ENCODE measurements at regions not wholly inside any gene's neighbourhood (a gene's known extent, or its start where the extent isn't known, plus 50 kb on each side); places are given as distances from the start of the nearest gene placed in this dataset.
"Not testable (repeated sequence)": the region's sequence is repeated elsewhere in the genome, so short reads cannot be mapped to it uniquely, and the experiment has no call there.

DNA sequence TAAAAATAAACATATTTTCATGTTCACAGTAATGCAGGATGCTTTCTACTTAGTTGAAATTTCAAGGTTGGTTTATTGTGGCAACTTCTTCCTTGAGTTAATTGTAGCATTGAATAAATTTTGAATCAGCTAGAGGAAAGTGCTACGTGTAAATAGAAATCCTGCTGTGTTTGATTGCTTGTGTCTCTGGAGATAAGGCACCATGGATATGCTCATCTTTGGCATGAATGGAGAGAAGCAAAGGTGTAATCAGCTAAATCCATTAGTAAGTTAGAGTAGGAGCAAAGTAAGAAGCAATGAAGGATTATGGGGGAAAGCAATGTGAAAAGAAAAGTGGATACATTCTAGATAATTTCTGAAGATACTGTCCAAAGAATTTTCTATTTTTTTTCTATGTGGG is 331.1 kb downstream of the PTPRC start:
- DNase-seq (ENCODE audit: low read depth in 2 of 2): no peak

DNA sequence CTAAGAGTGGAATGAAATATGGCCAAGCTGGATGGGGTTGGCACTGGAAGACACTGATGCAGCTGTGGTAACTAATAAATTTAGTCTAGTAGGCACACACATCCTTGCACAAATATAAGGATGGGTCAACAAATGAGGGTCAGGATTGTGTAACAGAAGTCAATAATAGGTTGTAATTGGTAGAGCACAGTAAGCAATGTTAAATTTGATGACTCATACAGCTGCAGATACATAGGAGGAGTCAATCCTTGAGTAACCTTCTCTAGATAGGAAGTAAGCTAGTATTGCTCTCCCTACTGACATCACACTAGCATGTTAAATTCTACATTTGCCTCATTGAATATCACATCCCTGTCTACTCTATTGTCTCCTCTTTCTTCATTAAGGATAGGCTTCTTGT is 332.1 kb downstream of the PTPRC start:
- DNase-seq (ENCODE audit: low read depth in 2 of 2): no peak

DNA sequence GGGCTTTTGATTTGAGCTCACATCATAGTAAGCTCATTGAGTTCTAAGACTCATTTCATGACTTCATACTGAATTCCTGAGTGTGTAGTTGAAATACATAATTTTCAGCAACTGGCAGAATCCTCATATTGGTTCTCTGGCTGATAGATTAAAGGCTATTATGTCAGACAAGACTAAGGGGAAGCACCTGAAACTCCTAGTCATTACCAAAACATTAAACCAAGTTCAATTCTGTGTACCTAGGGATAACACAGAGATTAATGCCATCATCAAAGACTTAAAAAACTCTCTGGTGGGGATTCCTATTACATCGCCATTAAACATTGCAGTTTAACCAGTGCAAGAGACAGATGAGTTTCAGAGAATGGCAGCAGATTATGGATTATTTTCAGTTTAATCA is 339.1 kb downstream of the PTPRC start:
- no peak for DNase-seq (ENCODE audit: low read depth in 2 of 2)

DNA sequence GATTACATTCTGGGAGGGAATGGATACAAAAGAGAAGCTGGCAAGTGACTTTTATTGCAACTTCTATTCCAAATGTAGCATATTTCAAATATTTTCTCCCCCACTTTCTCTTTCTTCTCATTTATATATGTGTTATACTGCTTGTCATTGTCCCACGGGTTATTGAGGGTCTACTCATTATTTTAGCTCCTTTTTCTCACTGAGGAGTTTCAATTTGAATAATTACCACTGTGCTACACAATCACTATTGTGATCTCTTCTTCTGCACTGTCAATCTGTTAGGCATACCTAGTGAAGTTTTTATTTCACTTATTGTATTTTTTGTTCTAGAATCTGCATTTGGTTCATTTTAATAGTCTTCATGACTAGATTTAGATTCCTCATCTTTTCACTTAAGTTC is 339.7 kb downstream of the PTPRC start:
- DNase-seq (ENCODE audit: low read depth in 2 of 2): no peak

DNA sequence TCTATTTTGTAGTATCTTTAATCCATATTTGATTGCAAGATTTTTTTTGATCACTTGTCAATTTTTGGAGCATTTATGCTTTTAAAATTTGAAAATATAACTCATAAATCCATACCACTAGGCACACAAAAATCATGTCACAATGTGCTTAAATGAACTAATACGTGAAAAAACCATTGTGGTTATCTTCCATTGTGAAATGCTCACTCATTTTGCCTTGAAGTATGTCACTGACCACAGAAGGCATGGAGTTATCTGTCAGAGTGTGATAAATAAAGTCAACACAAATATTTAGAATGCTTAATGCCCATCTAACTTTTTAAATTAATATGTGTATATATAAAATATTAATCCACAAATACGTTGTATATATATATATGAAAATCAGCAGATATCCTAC is 347.2 kb downstream of the PTPRC start:
- no peak for DNase-seq (ENCODE audit: low read depth in 2 of 2)

DNA sequence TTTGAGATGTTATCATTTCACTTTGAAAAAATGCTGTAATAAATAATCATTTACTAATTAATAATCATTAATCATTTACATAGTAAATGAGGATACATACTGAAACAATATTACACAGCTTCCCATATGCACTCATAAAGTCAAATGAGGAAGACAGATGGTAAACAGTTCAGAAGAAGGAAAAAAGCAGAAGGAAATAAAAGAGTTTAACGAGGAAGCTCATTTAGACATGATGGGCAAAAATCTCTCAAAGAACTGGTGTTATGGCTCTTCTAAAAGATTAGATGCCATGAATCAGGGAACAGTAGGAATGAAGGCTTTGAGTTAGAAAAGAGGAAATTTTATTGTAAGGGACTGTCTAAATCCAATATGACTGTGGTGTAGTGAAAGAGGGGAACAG is 347.6 kb downstream of the PTPRC start:
- DNase-seq (ENCODE audit: low read depth in 2 of 2): no peak

DNA sequence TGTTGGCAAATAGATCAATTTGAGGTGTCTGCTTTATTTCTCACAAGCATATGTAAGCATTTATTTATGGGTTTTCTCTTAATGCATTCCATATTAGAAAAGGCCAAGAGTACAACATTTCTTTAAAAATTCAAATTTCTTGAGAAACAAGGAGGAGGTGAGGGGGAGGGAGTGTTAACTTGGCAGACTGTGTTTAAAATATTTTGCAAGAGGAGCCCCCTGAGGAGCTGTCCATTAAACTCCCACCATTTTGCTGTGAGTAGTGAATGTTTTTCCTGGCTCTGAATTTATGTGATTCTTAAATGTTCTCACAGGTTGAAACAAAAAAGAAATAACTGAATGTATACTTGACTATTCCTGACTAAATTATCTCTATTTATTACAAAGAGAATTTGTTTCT is 363.8 kb downstream of the PTPRC start:
- no peak for DNase-seq (ENCODE audit: low read depth in 2 of 2)

DNA sequence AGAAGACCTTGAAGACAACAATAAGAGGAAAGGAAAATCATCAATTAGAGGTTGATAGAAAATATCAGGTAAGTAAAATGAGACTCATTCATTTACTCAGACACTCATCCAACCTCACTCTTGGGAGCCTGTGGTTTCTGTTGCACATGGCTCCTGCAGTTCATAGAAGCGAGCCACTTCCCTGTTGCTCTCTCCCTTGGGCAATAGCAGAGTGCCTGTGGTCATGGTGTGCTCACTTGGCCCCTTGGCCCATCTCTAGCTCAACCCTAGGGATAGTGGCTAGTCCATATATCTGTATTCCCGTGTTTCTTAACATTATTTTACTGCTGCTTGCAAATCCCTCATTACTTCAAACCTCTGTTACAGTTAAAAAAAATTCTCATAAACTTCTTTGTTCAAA is 368.6 kb downstream of the PTPRC start:
- DNase-seq (ENCODE audit: low read depth in 2 of 2): no peak

DNA sequence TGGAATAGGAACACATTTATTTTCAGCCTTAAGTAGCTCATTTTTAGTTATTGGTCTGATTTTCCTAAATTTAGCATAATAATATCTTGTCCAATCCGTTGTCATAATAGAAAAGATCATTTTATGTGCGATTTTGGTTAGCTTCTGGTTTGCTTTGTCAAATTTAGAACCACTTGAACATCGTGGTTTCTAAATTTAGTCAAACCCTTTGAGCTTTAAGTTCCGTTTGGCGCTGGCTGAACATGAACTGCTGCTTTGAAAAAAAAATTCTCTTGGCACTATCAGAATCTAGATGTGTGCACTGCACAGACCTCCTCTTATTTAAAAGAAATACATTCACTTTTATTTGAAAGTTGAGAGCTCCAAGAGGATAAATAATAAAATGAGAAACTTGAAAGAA is 370.6 kb downstream of the PTPRC start:
- no peak for DNase-seq (ENCODE audit: low read depth in 2 of 2)

DNA sequence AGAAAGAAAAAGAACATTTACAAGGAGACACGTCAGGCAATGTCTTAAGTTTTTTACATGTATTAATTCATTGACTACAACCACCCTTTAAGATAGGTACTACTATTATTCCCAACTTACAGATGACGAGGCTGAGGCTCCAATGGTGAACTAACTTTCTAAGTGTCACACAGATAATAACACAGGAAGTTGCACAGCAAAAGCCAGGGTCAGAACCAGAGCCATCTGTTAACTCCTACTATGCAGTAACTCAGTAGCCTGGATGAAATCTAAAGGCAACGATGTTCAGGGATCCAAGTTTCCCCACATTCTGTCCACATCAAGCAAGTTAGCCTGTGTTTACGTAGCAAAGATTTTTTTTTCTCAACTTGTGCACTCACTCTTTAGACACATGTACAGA is 371.7 kb downstream of the PTPRC start:
- DNase-seq (ENCODE audit: low read depth in 2 of 2): no peak

DNA sequence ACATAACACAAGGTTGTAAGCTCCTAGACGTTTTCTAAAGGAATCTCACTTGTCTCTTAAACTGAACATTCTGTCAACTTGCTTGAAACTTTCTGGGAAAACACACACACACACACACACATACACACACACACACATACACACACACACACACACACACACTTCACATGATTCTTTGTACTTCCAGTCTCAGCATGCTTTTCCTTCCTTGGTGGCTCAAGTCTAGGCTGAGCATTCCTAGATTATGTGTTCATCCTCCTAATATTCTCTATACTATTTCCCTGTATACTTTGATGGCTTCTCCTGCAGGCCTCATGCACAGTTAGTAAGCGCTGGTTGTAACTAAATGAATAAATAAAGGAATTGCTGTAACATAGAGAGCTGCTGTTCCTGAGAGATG is 372.1 kb downstream of the PTPRC start:
- no peak for DNase-seq (ENCODE audit: low read depth in 2 of 2)

DNA sequence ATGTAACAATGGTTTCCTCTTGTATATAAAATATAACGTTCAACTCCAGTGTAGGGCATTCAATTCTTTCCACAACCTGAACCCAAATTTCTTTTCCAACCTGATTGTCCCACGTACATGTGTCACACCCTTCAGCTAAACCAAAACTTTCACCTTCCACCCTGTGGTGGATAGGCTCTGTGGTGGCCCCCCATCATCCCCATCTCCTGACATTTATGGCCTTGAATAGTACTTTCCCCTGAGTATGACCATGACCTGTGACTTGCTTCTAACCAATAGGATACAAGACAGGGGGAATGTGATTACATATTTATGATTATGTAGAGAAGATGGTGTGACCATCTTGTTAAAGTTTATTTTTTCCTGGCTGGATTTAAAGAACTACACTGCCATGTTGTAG is 377.0 kb downstream of the PTPRC start:
- no peak for DNase-seq (ENCODE audit: low read depth in 2 of 2)

DNA sequence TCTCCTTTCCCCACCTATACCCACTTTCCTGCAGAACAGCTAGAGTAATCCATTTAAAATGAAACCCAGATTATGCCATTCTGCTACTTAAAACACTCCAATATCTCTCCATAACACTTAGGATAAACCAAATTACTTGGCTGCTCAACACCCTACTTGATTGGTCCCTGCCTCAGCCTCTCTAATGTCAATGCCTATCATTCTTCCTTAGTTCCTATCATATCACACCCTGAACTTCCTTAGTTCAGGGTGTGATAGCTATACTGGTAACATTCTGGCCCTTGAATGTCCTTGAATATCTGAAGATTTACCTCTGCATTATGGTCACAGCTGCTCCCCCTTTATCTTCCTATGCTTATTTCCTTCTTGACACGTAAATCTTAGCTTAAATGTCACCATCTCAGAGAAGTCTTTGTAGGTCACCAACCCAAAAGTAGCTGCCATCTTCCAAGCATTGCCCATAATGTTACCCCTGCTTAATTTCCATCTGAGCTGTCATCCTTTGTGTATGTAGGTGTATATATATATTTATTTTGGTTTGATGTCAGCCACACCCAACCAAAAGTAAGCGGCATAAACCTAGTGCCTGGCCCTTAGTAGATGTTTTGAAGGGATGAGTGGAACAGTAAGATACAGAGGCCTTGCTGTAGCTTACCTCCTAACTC is 379.8 kb downstream of the PTPRC start:
- no peak for DNase-seq (ENCODE audit: low read depth in 2 of 2)

DNA sequence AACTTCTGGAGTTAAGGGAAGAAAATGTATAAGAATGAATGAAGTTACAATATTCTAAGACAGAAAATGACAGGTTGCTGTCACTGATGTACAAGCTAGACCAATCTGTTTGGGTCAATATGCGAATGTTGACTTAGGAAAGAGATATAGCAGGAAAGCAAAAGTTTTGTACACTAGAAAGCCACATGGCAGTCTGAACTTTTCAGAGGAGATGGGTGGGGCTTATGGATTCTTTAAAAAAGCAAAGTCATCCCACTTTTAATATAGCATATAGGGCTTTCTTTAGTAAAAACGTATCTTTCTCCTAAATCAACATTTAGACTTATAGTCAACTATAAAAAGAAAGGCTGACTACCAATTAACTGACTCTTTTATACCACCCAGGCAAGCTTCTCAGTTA is 381.2 kb downstream of the PTPRC start:
- no peak for DNase-seq (ENCODE audit: low read depth in 2 of 2)

DNA sequence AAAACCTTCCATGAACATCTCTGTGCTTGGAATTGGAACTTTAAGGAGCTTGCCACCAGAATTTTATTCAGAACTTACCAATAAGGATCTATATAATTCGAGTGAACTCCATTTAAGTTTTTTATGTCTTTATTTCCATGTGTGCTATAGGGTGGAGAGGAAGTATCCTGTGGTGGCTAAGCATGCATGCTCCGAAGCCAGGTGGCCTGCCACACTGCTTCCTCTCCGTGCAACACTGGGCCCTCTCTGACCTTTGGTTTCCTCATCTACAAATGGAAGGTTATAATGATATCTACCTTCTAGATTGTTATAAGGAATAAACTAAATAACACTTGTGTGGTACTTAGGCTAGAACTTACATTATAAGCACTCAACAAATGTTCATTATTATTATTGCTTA is 382.1 kb downstream of the PTPRC start:
- no peak for DNase-seq (ENCODE audit: low read depth in 2 of 2)

DNA sequence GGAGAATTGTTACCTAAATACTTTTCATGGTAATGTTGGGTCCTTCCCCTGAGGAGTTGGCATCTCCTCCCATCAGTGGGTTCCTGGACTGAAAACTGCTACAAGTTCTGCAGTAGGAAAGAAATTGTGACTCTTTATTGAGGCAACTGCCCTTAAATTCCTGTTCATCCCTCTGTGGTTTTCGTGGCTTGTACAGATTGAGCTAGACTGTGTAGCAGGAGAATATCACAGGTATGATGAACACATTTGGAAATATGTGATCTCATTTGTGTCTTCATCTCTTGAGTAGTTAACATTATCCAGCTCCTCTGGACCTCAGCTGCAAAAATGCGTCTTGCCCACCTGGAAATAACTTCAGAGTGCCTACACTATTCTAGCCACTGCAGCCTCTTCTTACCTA is 390.6 kb downstream of the PTPRC start:
- no peak for DNase-seq (ENCODE audit: low read depth in 2 of 2)

DNA sequence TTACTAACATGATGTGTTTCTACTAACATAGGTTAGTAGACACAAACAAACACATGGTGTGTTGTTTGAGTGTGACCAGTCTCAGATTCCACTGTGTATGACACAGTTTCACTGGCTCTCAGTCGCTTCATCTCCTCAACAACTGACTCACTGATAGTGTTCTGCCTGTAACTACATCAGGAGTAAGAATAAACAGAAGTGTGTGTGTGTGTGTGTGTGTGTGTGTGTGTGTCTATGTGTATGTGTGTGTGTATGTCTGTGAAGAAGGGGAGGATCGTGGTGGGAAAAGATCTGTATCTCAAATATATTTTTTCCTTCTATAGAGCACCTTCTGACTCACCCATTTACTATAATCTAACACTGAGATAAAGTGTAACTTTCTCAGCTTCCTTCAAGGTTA is 391.0 kb downstream of the PTPRC start:
- DNase-seq (ENCODE audit: low read depth in 2 of 2): no peak

DNA sequence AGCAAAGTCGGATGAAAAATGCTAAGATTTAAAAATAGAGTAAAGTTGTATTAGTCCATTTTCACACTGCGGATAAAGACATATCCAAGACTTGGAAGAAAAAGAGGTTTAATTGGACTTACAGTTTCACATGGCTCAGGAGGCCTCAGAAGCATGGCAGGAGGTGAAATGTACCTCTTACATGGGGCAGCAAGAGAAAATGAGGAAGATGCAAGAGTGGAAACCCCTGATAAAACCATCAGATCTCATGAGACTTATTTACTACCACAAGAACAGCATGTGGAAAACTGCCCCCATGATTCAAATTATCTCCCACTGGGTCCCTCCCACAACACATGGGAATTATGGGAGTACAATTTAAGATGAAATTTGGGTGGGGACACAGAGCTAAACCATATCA is 391.7 kb downstream of the PTPRC start:
- not testable (repeated sequence) for DNase-seq (ENCODE audit: low read depth in 2 of 2)

DNA sequence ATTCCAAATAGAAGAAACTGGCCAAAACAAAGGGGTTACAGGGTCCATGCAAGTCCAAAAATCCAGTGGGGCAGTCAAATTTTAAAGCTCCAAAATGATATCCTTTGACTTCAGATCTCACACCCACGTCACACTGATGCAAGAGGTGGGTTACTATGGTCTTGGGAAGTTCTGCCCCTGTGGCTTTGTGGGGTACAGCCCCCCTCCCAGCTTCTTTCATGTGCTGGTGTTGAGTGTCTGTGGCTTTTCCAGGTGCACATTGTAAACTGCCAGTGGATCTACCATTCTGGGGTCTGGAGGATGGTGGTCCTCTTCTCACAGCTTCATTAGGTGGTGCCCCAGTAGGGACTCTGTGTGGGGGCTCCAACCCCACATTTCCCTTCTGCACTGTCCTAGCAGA is 392.3 kb downstream of the PTPRC start:
- DNase-seq (ENCODE audit: low read depth in 2 of 2): not testable (repeated sequence)

DNA sequence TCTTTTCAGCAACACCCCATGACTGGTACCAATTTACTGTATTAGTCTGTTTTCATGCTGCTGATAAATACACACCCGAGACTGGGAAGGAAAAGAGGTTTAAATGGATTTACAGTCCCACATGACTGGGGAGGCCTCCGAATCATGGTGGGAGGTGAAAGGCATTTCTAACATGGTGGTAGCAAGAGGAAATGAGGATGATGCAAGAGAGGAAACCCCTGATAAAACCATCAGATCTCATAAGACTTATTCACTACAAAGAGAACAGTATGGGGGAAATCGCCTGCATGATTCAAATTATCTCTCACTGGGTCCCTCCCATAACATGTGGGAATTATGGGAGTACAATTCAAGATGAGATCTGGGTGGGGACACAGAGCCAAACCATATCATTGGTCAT is 393.6 kb downstream of the PTPRC start:
- not testable (repeated sequence) for DNase-seq (ENCODE audit: low read depth in 2 of 2)

DNA sequence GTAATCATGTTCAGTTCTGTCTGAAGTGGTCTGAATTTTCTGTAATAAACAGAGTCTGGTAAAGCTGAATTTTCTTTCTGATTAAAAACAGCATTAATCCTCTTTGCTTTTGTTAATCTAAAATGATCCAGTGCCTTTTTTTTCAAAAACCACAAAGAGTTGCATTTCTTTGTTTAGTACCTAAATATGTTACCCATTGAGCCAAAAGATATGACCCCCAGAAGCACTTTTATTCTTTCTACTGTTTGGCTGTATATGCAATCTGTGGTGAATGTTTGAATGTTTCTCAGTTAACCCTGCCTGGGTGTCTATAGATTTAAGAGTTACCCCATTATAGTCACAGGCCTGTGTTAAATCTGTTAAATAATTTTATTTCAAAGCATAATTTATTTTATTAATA is 394.8 kb downstream of the PTPRC start:
- DNase-seq (ENCODE audit: low read depth in 2 of 2): no peak

DNA sequence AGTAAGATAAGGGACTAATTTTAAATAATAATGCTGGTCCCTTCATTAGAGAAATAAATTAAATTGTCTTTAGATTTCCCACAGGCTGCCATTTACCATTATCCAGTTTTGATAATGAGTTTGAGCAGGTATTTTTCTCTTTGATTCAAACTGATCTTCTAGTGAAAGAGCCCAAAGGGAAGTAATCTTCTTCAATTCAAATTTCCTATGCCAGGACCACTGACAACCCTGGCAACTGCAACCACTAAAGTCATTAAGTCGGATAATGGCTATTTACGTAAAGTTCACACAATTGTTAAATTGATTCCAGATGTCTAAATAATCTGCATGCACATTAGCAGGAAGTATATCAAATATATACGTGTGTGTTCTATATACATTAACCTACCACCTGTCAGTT is 399.3 kb downstream of the PTPRC start:
- no peak for DNase-seq (ENCODE audit: low read depth in 2 of 2)

DNA sequence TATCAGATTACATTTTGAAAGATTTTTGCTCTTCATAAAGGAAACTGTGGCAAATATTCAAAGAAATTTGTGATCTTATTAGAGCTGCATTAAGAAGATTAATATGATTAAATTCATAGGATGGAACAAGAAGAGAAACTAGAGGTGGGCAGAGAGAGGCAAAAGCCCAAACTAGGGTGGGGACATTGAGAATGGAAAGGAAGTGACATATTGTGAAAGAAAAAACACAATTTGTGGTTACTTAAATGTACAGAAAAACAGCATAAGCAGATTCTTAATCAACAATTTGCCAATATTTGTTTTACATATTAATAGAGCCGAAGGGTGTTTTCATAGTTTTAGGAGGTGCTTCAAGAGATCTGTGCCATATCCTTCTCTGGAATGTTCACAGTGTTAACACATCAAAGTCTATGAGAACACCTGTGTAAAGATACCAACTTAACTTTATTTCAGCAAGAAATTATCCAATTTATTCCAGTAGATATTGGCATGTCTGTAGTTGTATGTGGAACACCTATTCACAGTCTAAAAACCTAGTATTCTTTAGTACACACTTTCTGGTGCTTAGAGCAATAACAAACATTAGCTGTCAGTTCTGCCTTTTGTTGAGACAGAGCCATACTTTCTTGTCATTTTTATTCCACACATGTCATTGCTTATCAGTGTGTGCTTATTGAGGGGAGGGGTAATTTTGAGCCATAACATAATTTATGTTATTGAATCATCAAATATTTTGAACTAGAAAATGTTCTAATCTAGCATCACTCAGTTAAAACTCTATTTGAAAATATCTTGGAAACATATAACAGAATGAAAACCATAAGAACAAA is 401.5 kb downstream of the PTPRC start:
- DNase-seq (ENCODE audit: low read depth in 2 of 2): no peak
